NCI-H2196 (cell line): ENCODE measurements at regions not wholly inside any gene's neighbourhood (a gene's known extent, or its start where the extent isn't known, plus 50 kb on each side); places are given as distances from the start of the nearest gene placed in this dataset.

ENCODE experiments used
- DNase-seq: peaks from one replicate; lab custom pipeline; 2025; ENCODE audit not compliant: unreplicated experiment; lab: John Stamatoyannopoulos, UW

- no peak for DNase-seq
Measured at GRCh38 chr1:172946814-172947507, 103.8 kb downstream of the TNFSF18 start.

GRCh38 chr1:172948457-172948856 is 102.3 kb downstream of the TNFSF18 start:
- DNase-seq, result no peak

GRCh38 chr1:172949096-172949495 is 101.6 kb downstream of the TNFSF18 start:
- no peak for DNase-seq

- no peak for DNase-seq
Measured at GRCh38 chr1:172950528-172950927, 100.2 kb downstream of the TNFSF18 start.

GRCh38 chr1:172951730-172952365 is 98.9 kb downstream of the TNFSF18 start:
- no peak for DNase-seq

- no peak for DNase-seq
Measured at GRCh38 chr1:172952516-172952915, 98.2 kb downstream of the TNFSF18 start.

GRCh38 chr1:172954476-172955150 is 96.1 kb downstream of the TNFSF18 start:
- DNase-seq, result no peak

GRCh38 chr1:172955161-172955815 is 95.5 kb downstream of the TNFSF18 start:
- no peak for DNase-seq

GRCh38 chr1:172956871-172957270 is 93.9 kb downstream of the TNFSF18 start:
- DNase-seq, result no peak

GRCh38 chr1:172957491-172957890 is 93.2 kb downstream of the TNFSF18 start:
- no peak for DNase-seq

GRCh38 chr1:172959571-172959970 is 91.2 kb downstream of the TNFSF18 start:
- DNase-seq, result no peak

GRCh38 chr1:172960019-172960418 is 90.7 kb downstream of the TNFSF18 start:
- no peak for DNase-seq

- no peak for DNase-seq
Measured at GRCh38 chr1:172960454-172961208, 90.1 kb downstream of the TNFSF18 start.

- DNase-seq, result no peak
Measured at GRCh38 chr1:172964864-172965263, 85.9 kb downstream of the TNFSF18 start.

- DNase-seq, result no peak
Measured at GRCh38 chr1:172966844-172967540, 83.7 kb downstream of the TNFSF18 start.

- DNase-seq, result no peak
Measured at GRCh38 chr1:172967936-172968335, 82.8 kb downstream of the TNFSF18 start.

GRCh38 chr1:172969611-172970010 is 81.1 kb downstream of the TNFSF18 start:
- DNase-seq, result no peak

GRCh38 chr1:172970186-172970585 is 80.6 kb downstream of the TNFSF18 start:
- DNase-seq, result no peak

GRCh38 chr1:172971241-172971640 is 79.5 kb downstream of the TNFSF18 start:
- no peak for DNase-seq

- no peak for DNase-seq
Measured at GRCh38 chr1:172972258-172972657, 78.5 kb downstream of the TNFSF18 start.
